ENCODE measurements at regions not wholly inside any gene's neighbourhood (a gene's known extent, or its start where the extent isn't known, plus 50 kb on each side); places are given as distances from the start of the nearest gene placed in this dataset.

GRCh38 chr9:4433379-4433778 is 56.9 kb upstream of the SLC1A1 start:
- DNase-seq (ENCODE audit: low spot score): no peak

More at GRCh38 chr9:4433379-4433778, 56.9 kb upstream of the SLC1A1 start:
- Histone ChIP-seq H3K79me2 (ENCODE audit: insufficient read depth, low read length) (no peaks in the 10 kb centered on the region), H3K4me3 (replicated peaks in 1 of 3; ENCODE audit: insufficient read depth in 1 of 3, low read depth in 2 of 3, low read length in 3 of 3) (no peak overlapping the region), H2AFZ (ENCODE audit: low read length) (no peak overlapping the region), H3K4me2 (ENCODE audit: low read depth, low read length) (no peak overlapping the region), H3K27ac (ENCODE audit: extremely low read length, insufficient read depth, low read length) (no peak overlapping the region), H3K9ac (ENCODE audit: insufficient read depth, low read depth, low read length) (no peak overlapping the region), H3K9me3 (ENCODE audit: low read length) (no peaks in the 10 kb centered on the region), H3K36me3 (replicated peaks in 1 of 2; ENCODE audit: control insufficient read depth in 1 of 2, insufficient read depth in 2 of 2, low read length in 2 of 2) (no peaks in the 10 kb centered on the region), H3K4me1 (ENCODE audit: insufficient read depth, low read length) (no peaks in the 10 kb centered on the region), H3K27me3 (ENCODE audit: control insufficient read depth in 1 of 2, insufficient read depth in 2 of 2, low read length in 2 of 2) (no peaks in the 10 kb centered on the region), H4K20me1 (ENCODE audit: insufficient read depth, low read length) (no peaks in the 10 kb centered on the region)
- intact Hi-C loops (cut with micrococcal nuclease; ENCODE audit: unreplicated experiment) (no loop called here), in situ Hi-C loops (cut with HindIII; ENCODE audit: extremely low pct_ligation_motif_present, low pct_unique_long_range_greater_than_20kb) (no loop called here)
- ChIA-PET CTCF (ENCODE audit: low intra/inter-chr PET ratio, low total read pairs) (no interaction called here), POLR2A (no interaction called here)
- no peak for TF ChIP-seq ESRRA (CRISPR knock-in tag; IDR thresholded peaks at IDR 0.05; ENCODE audit: low read depth)
- TF ChIP-seq NFIC (IDR thresholded peaks at IDR 0.05; ENCODE audit: low read length): no peak
- TF ChIP-seq ZMAT5 (CRISPR knock-in tag; IDR thresholded peaks at IDR 0.05; ENCODE audit: borderline replicate concordance, low read depth): no peak
- TF ChIP-seq ZNF224 (CRISPR knock-in tag; IDR thresholded peaks at IDR 0.05): no peak
- no peak for TF ChIP-seq AHDC1 (CRISPR knock-in tag; IDR thresholded peaks at IDR 0.05; ENCODE audit: borderline replicate concordance)
- TF ChIP-seq ZNF891 (CRISPR knock-in tag; IDR thresholded peaks at IDR 0.05): no peak
- TF ChIP-seq SNAPC2 (CRISPR knock-in tag; IDR thresholded peaks at IDR 0.05): no peak
- TF ChIP-seq MEIS2 (CRISPR knock-in tag; IDR thresholded peaks at IDR 0.05): no peak
- no peak for TF ChIP-seq ZNF547 (CRISPR knock-in tag; IDR thresholded peaks at IDR 0.05)
- no peak for TF ChIP-seq ATRX (CRISPR knock-in tag; IDR thresholded peaks at IDR 0.05; ENCODE audit: borderline replicate concordance)
- TF ChIP-seq HDAC2 (CRISPR knock-in tag; IDR thresholded peaks at IDR 0.05): no peak
- TF ChIP-seq ZNF354B (CRISPR knock-in tag; IDR thresholded peaks at IDR 0.05): no peak
- no peak for TF ChIP-seq SALL1 (CRISPR knock-in tag; IDR thresholded peaks at IDR 0.05)
- TF ChIP-seq ZNF639 (CRISPR knock-in tag; conservative IDR thresholded peaks at IDR 0.05): no peak
- no peak for TF ChIP-seq ZNF773 (CRISPR knock-in tag; IDR thresholded peaks at IDR 0.05; ENCODE audit: borderline replicate concordance)
- TF ChIP-seq ZNF850 (CRISPR knock-in tag; conservative IDR thresholded peaks at IDR 0.05): no peak
- no peak for TF ChIP-seq ZNF414 (CRISPR knock-in tag; IDR thresholded peaks at IDR 0.05)
- TF ChIP-seq STAT5B (CRISPR knock-in tag; IDR thresholded peaks at IDR 0.05): no peak
- TF ChIP-seq ZNF607 (CRISPR knock-in tag; IDR thresholded peaks at IDR 0.05; ENCODE audit: borderline replicate concordance): no peak
- TF ChIP-seq ZMYM3 (CRISPR knock-in tag; IDR thresholded peaks at IDR 0.05): no peak
- ATAC-seq: no peak
- no peak for FAIRE-seq
- no TSS peak for BruUV-seq (replicated peaks)
- 38% methylated on average over 4 of the region's 4 CpGs for WGBS (ENCODE audit: low lambda C conversion rate)

Measured in HepG2 (cell line).